PC-9 (cell line): ENCODE measurements at regions not wholly inside any gene's neighbourhood (a gene's known extent, or its start where the extent isn't known, plus 50 kb on each side); places are given as distances from the start of the nearest gene placed in this dataset.

Source experiments
- BruUV-seq: library from RNA; stranded (reverse); fragments of 400-500 nt; replicated peaks from 2 replicates; lab custom pipeline; 2021; lab: Mats Ljungman, UMichigan
- CTCF ChIA-PET: fragments of 300-600 bp; sonication (Branson Sonifier 250); formaldehyde crosslinking; loops from one replicate; lab custom pipeline; 2022; ENCODE audit warnings: antibody characterized with exemption; lab: Charles Lee
- POLR2A ChIA-PET: fragments of 300-600 bp; sonication (Branson Sonifier 250); formaldehyde crosslinking; loops from one replicate; lab custom pipeline; 2022; ENCODE audit warnings: antibody characterized with exemption; ENCODE audit not compliant: unreplicated experiment; lab: Charles Lee
- DNase-seq, 2 experiments: peaks; one replicate each; pipeline versions ENCODE4 v3.0.0 to v3.0.0-alpha.2; 2015 to 2022; ENCODE audit warnings: mixed read lengths in 1 of 2
- H2AFZ ChIP-seq: fragments of 200-600 bp; sonication (generic); 2 replicates; pipeline ENCODE4 v1.8.1; 2017; ENCODE audit warnings: antibody characterized with exemption
- H3F3A ChIP-seq: fragments of 200-600 bp; sonication (generic); 2 replicates; pipeline ENCODE4 v1.8.1; 2017; ENCODE audit warnings: antibody characterized with exemption, mild to moderate bottlenecking, low read depth; ENCODE audit not compliant: insufficient read depth
- H3K27ac ChIP-seq: fragments of 200-600 bp; sonication (generic); 2 replicates; pipeline ENCODE4 v1.6.1; 2016; ENCODE audit warnings: mixed run types
- H3K27me3 ChIP-seq: fragments of 200-600 bp; sonication (generic); 2 replicates; pipeline ENCODE4 v1.6.1; 2016; ENCODE audit warnings: low read depth, mixed run types; ENCODE audit not compliant: insufficient read depth
- H3K36me3 ChIP-seq: fragments of 200-600 bp; sonication (generic); 2 replicates; pipeline ENCODE4 v1.6.1; 2016; ENCODE audit warnings: low read depth, mixed run types
- H3K4me1 ChIP-seq: fragments of 200-600 bp; sonication (generic); replicated peaks from 2 replicates; pipeline ENCODE4 v1.6.1; 2016; ENCODE audit warnings: mixed run types; ENCODE audit not compliant: insufficient read depth
- H3K4me2 ChIP-seq: fragments of 200-600 bp; sonication (generic); 2 replicates; pipeline ENCODE4 v1.6.1; 2017; ENCODE audit warnings: mixed run types
- H3K4me3 ChIP-seq: fragments of 200-600 bp; sonication (generic); 2 replicates; pipeline ENCODE4 v1.6.1; 2016; ENCODE audit warnings: mixed run types
- H3K79me2 ChIP-seq: fragments of 200-600 bp; sonication (generic); 2 replicates; pipeline ENCODE4 v1.6.1; 2017; ENCODE audit warnings: low read depth, mixed run types
- H3K9me2 ChIP-seq: fragments of 200-600 bp; sonication (generic); 2 replicates; pipeline ENCODE4 v1.8.1; 2017; ENCODE audit warnings: mild to moderate bottlenecking; ENCODE audit not compliant: insufficient read depth
- H3K9me3 ChIP-seq: fragments of 200-600 bp; sonication (generic); 2 replicates; pipeline ENCODE4 v1.8.1; 2016; ENCODE audit warnings: low read depth; ENCODE audit not compliant: insufficient read depth
- H4K20me1 ChIP-seq: fragments of 200-600 bp; sonication (generic); 2 replicates; pipeline ENCODE4 v1.8.1; 2017; ENCODE audit not compliant: insufficient read depth
- EZH2 ChIP-seq: fragments of 200-600 bp; sonication (generic); IDR thresholded peaks from 2 replicates; pipeline ENCODE4 v1.8.0; 2017; ENCODE audit warnings: antibody characterized with exemption, low read depth
- intact Hi-C: fragments of 100-400 bp; cut with micrococcal nuclease; formaldehyde crosslinking; loops from one replicate; pipeline ENCODE4 v1.10.0; 2022; ENCODE audit not compliant: unreplicated experiment
- TF ChIP-seq, protein P1 (sequence below): fragments of 200-600 bp; sonication (generic); conservative IDR thresholded peaks from 2 replicates; pipeline ENCODE4 v1.6.1; 2017; ENCODE audit warnings: mixed run types, antibody characterized with exemption, mild to moderate bottlenecking, moderate library complexity

- no peak overlapping the region for H3K4me2 ChIP-seq
- H3K27ac ChIP-seq, result no peak overlapping the region
- POLR2A ChIA-PET, result no interaction called here
- no peaks in the 10 kb centered on the region for H3K79me2 ChIP-seq
- no peak overlapping the region for H2AFZ ChIP-seq
- peaks cover 16% of the 10 kb centered on the region for H3K27me3 ChIP-seq
- DNase-seq, result no peak
- no peaks in the 10 kb centered on the region for H3F3A ChIP-seq
- no peak for TF ChIP-seq EZH2
- H4K20me1 ChIP-seq, result no peaks in the 10 kb centered on the region; the same call in 1 of the 2 replicates
- H3K36me3 ChIP-seq, result no peaks in the 10 kb centered on the region
- CTCF ChIA-PET, result no interaction called here
- no peaks in the 10 kb centered on the region for H3K9me3 ChIP-seq
- no peaks in the 10 kb centered on the region for H3K4me1 ChIP-seq
- H3K9me2 ChIP-seq, result 0 out of 2 replicates have a peak, but pooled peaks cover 3% of the 10 kb centered on the region
- H3K4me3 ChIP-seq, result no peak overlapping the region
- intact Hi-C loops, result no loop called here
- no TSS peak for BruUV-seq
Observed at GRCh38 chr2:16117791-16118610, 177.7 kb downstream of the MYCN start.

GRCh38 chr2:16117021-16117700 is 176.8 kb downstream of the MYCN start:
- intact Hi-C loops, result no loop called here
- no peak overlapping the region for H3K4me2 ChIP-seq
- H3K27me3 ChIP-seq, result peaks cover 10% of the 10 kb centered on the region
- no peak overlapping the region for H3K4me3 ChIP-seq
- H3K4me1 ChIP-seq, result no peaks in the 10 kb centered on the region
- H3K9me2 ChIP-seq, result 0 out of 2 replicates have a peak, but pooled peaks cover 3% of the 10 kb centered on the region
- DNase-seq, result no peak
- CTCF ChIA-PET, result no interaction called here
- H3K36me3 ChIP-seq, result no peaks in the 10 kb centered on the region
- H4K20me1 ChIP-seq, result no peaks in the 10 kb centered on the region; the same call in 1 of the 2 replicates
- H3F3A ChIP-seq, result no peaks in the 10 kb centered on the region
- no peak overlapping the region for H3K27ac ChIP-seq
- no peaks in the 10 kb centered on the region for H3K79me2 ChIP-seq
- H2AFZ ChIP-seq, result no peak overlapping the region
- POLR2A ChIA-PET, result no interaction called here
- no TSS peak for BruUV-seq
- H3K9me3 ChIP-seq, result no peaks in the 10 kb centered on the region
- TF ChIP-seq, protein P1, sequence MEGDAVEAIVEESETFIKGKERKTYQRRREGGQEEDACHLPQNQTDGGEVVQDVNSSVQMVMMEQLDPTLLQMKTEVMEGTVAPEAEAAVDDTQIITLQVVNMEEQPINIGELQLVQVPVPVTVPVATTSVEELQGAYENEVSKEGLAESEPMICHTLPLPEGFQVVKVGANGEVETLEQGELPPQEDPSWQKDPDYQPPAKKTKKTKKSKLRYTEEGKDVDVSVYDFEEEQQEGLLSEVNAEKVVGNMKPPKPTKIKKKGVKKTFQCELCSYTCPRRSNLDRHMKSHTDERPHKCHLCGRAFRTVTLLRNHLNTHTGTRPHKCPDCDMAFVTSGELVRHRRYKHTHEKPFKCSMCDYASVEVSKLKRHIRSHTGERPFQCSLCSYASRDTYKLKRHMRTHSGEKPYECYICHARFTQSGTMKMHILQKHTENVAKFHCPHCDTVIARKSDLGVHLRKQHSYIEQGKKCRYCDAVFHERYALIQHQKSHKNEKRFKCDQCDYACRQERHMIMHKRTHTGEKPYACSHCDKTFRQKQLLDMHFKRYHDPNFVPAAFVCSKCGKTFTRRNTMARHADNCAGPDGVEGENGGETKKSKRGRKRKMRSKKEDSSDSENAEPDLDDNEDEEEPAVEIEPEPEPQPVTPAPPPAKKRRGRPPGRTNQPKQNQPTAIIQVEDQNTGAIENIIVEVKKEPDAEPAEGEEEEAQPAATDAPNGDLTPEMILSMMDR, result no peak
- TF ChIP-seq EZH2, result no peak

- H3K27ac ChIP-seq, result no peak overlapping the region
- DNase-seq, result no peak
- H3K9me3 ChIP-seq, result no peaks in the 10 kb centered on the region
- 0 out of 2 replicates have a peak, but pooled peaks cover 3% of the 10 kb centered on the region for H3K9me2 ChIP-seq
- H3K4me1 ChIP-seq, result no peaks in the 10 kb centered on the region
- no peak overlapping the region for H3K4me2 ChIP-seq
- no peak for TF ChIP-seq EZH2
- TF ChIP-seq, protein P1, result no peak
- no peaks in the 10 kb centered on the region for H3K79me2 ChIP-seq
- H3F3A ChIP-seq, result no peaks in the 10 kb centered on the region
- H4K20me1 ChIP-seq, result no peaks in the 10 kb centered on the region
- CTCF ChIA-PET, result no interaction called here
- no TSS peak for BruUV-seq
- H2AFZ ChIP-seq, result no peak overlapping the region
- no peak overlapping the region for H3K4me3 ChIP-seq
- intact Hi-C loops, result no loop called here
- no peaks in the 10 kb centered on the region for H3K36me3 ChIP-seq
- H3K27me3 ChIP-seq, result peaks cover 18% of the 10 kb centered on the region
- POLR2A ChIA-PET, result no interaction called here
Observed at GRCh38 chr2:16115881-16116830, 175.8 kb downstream of the MYCN start.
